Stomach (tissue), 8 donors: ENCODE measurements at regions not wholly inside any gene's neighbourhood (a gene's known extent, or its start where the extent isn't known, plus 50 kb on each side); places are given as distances from the start of the nearest gene placed in this dataset.

Experiments
- DNase-seq, 2 donors: peaks; one replicate each; pipeline versions ENCODE4 v3.0.0 to v3.0.0-alpha.2; 2013 to 2019
- H3K27ac ChIP-seq, 5 donors: fragments of 200-600 bp in 4 of 5; sonication (generic) in 4 of 5; one replicate each; pipeline ENCODE4 v1.5.1; 2013 to 2019; ENCODE audit warnings: mild to moderate bottlenecking in 1 of 5, moderate library complexity in 1 of 5
- H3K27me3 ChIP-seq, 3 donors: fragments of 200-600 bp; sonication (generic); one replicate each; pipeline ENCODE4 v1.5.1; 2017 to 2019; ENCODE audit warnings: mixed run types in 1 of 3
- H3K36me3 ChIP-seq, 4 donors: fragments of 200-600 bp; sonication (generic); 1 replicate in 3 of 4; 2 replicates in 1 of 4; pipeline ENCODE4 v1.5.1; 2016 to 2019
- H3K4me1 ChIP-seq, 4 donors: fragments of 200-600 bp; sonication (generic); one replicate each; pipeline ENCODE4 v1.5.1; 2016 to 2019
- H3K4me3 ChIP-seq, 4 donors: fragments of 200-600 bp; sonication (generic) in 3 of 4; one replicate each; pipeline ENCODE4 v1.5.1; 2016 to 2019; ENCODE audit warnings: mild to moderate bottlenecking in 1 of 4
- H3K9me3 ChIP-seq, 4 donors: fragments of 200-600 bp; sonication (generic); one replicate each; pipeline ENCODE4 v1.5.1; 2016 to 2019
- CTCF ChIP-seq, 7 experiments: fragments of 450-650 bp in 4 of 7; fragments of 200-600 bp in 3 of 7; sonication (generic) in 3 of 7; IDR thresholded peaks; one replicate each; pipeline ENCODE4 v1.5.1; 2016 to 2019; ENCODE audit warnings: antibody characterized with exemption in 7 of 7, control low read depth in 2 of 7, mild to moderate bottlenecking in 1 of 7
- EP300 ChIP-seq: sonication (generic); formaldehyde crosslinking; IDR thresholded peaks from one replicate; pipeline ENCODE4 v1.6.1; 2017; ENCODE audit warnings: antibody characterized with exemption
- POLR2A ChIP-seq, 4 donors: fragments of 450-650 bp; IDR thresholded peaks; one replicate each; pipeline ENCODE4 v1.6.1; 2016; ENCODE audit warnings: antibody characterized with exemption in 4 of 4, control low read depth in 2 of 4, mild to moderate bottlenecking in 1 of 4, moderate library complexity in 1 of 4
- POLR2AphosphoS5 ChIP-seq, 3 donors: sonication (generic); formaldehyde crosslinking; IDR thresholded peaks; one replicate each; pipeline ENCODE4 v1.6.1; 2016; ENCODE audit warnings: antibody characterized with exemption in 3 of 3
- WGBS, 5 donors: extraction: QIAGEN DNeasy Blood & Tissue Kit in 3 of 5; methylation state at CpG; one replicate each; pipeline versions ENCODE4 v1.1.5 to v1.1.7; 2013 to 2018; 5-methylcytosine and 5-hydroxymethylcytosine counted together
- intact Hi-C: fragments of 100-400 bp; cut with DNase I; formaldehyde crosslinking; loops from one replicate; pipeline ENCODE4 v1.15.1; 2023; ENCODE audit warnings: low total_unique reads
- donor health status: healthy with polysubstance abuse.
- donor health status: Bipolar disorder and iron deficiency.
- donor health status: healthy.

GRCh38 chr9:80556631-80557030 is 984.9 kb downstream of the TLE4 start:
- no peak overlapping the region for H3K27ac ChIP-seq
- DNase-seq: no peak
- H3K9me3 ChIP-seq: no peaks in the 10 kb centered on the region
- no peak overlapping the region for H3K4me3 ChIP-seq
- intact Hi-C loops: no loop called here
- H3K27me3 ChIP-seq: no peaks in the 10 kb centered on the region
- no peak for TF ChIP-seq CTCF (IDR thresholded peaks at IDR 0.05)
- no peak for TF ChIP-seq POLR2AphosphoS5 (IDR thresholded peaks at IDR 0.05)
- TF ChIP-seq EP300: no peak
- no peak for TF ChIP-seq POLR2A (IDR thresholded peaks at IDR 0.05)
- H3K4me1 ChIP-seq: peaks cover 0 to 6% (median 0%) of the 10 kb centered on the region in 4 donors
- no peaks in the 10 kb centered on the region for H3K36me3 ChIP-seq

GRCh38 chr9:80555782-80556325 is 984.1 kb downstream of the TLE4 start:
- no peak for DNase-seq
- TF ChIP-seq POLR2AphosphoS5 (IDR thresholded peaks at IDR 0.05) (no peak), EP300 (no peak), CTCF (IDR thresholded peaks at IDR 0.05) (no peak), POLR2A (IDR thresholded peaks at IDR 0.05) (no peak)
- WGBS, 5 donors: 48 to 70% (median 59%) methylated on average over 2 of the region's 2 CpGs
- intact Hi-C loops: no loop called here
- H3K27me3 ChIP-seq: no peaks in the 10 kb centered on the region
- H3K4me3 ChIP-seq: no peak overlapping the region
- no peaks in the 10 kb centered on the region for H3K36me3 ChIP-seq
- no peak overlapping the region for H3K27ac ChIP-seq
- H3K9me3 ChIP-seq: no peaks in the 10 kb centered on the region
- peaks cover 0 to 6% (median 0%) of the 10 kb centered on the region in 4 donors for H3K4me1 ChIP-seq

GRCh38 chr9:80554856-80555255 is 983.1 kb downstream of the TLE4 start:
- Histone ChIP-seq H3K9me3 (no peaks in the 10 kb centered on the region), H3K4me3 (no peak overlapping the region), H3K27ac (no peak overlapping the region), H3K27me3 (no peaks in the 10 kb centered on the region), H3K4me1 (peaks cover 0 to 6% (median 0%) of the 10 kb centered on the region in 4 donors), H3K36me3 (no peaks in the 10 kb centered on the region)
- intact Hi-C loops: no loop called here
- no peak for TF ChIP-seq CTCF (IDR thresholded peaks at IDR 0.05)
- TF ChIP-seq POLR2AphosphoS5 (IDR thresholded peaks at IDR 0.05): no peak
- no peak for TF ChIP-seq POLR2A (IDR thresholded peaks at IDR 0.05)
- TF ChIP-seq EP300: no peak
- DNase-seq: no peak

- no peaks in the 10 kb centered on the region for H3K9me3 ChIP-seq
- H3K27ac ChIP-seq: no peak overlapping the region
- no peak for TF ChIP-seq CTCF (IDR thresholded peaks at IDR 0.05)
- no peak for TF ChIP-seq POLR2AphosphoS5 (IDR thresholded peaks at IDR 0.05)
- TF ChIP-seq EP300: no peak
- 83 to 89% (median 87%) methylated on average over 3 of the region's 3 CpGs for WGBS, 5 donors
- peaks cover 0 to 6% (median 0%) of the 10 kb centered on the region in 4 donors for H3K4me1 ChIP-seq
- no peak overlapping the region for H3K4me3 ChIP-seq
- intact Hi-C loops: no loop called here
- no peak for DNase-seq
- H3K36me3 ChIP-seq: no peaks in the 10 kb centered on the region
- H3K27me3 ChIP-seq: no peaks in the 10 kb centered on the region
Measured at GRCh38 chr9:80554301-80554700, 982.5 kb downstream of the TLE4 start.
